ENCODE measurements at regions not wholly inside any gene's neighbourhood (a gene's known extent, or its start where the extent isn't known, plus 50 kb on each side); places are given as distances from the start of the nearest gene placed in this dataset.

GRCh38 chr18:70621710-70622109, 332.9 kb downstream of the SOCS6 start:
- peaks cover 19% of the 10 kb centered on the region for H3K27me3 Mint-ChIP-seq (ENCODE audit: low read depth)
- TF ChIP-seq CTCF (IDR thresholded peaks at IDR 0.05; ENCODE audit: unreplicated experiment) = no peak
- no peaks in the 10 kb centered on the region for H3K9me3 Mint-ChIP-seq
- DNase-seq (ENCODE audit: low spot score in 2 of 2, unreplicated experiment in 2 of 2) = no peak
- no peak overlapping the region for H3K4me3 Mint-ChIP-seq
- no peaks in the 10 kb centered on the region for H3K4me1 Mint-ChIP-seq
- no peaks in the 10 kb centered on the region for H3K36me3 Mint-ChIP-seq
- no peak overlapping the region for H3K27ac Mint-ChIP-seq

- no peak for DNase-seq (ENCODE audit: low spot score in 2 of 2, unreplicated experiment in 2 of 2)
- Mint-ChIP-seq H3K27ac (no peak overlapping the region), H3K27me3 (ENCODE audit: low read depth) (peaks cover 19% of the 10 kb centered on the region), H3K4me3 (no peak overlapping the region), H3K4me1 (no peaks in the 10 kb centered on the region), H3K9me3 (peaks cover 3% of the 10 kb centered on the region), H3K36me3 (no peaks in the 10 kb centered on the region)
- no peak for TF ChIP-seq CTCF (IDR thresholded peaks at IDR 0.05; ENCODE audit: unreplicated experiment)
Observed at GRCh38 chr18:70620837-70621612, 332.2 kb downstream of the SOCS6 start.

- Mint-ChIP-seq H3K36me3 (no peaks in the 10 kb centered on the region), H3K9me3 (peaks cover 9% of the 10 kb centered on the region), H3K27me3 (ENCODE audit: low read depth) (peaks cover 10% of the 10 kb centered on the region), H3K4me3 (no peak overlapping the region), H3K4me1 (no peaks in the 10 kb centered on the region), H3K27ac (no peak overlapping the region)
- DNase-seq (ENCODE audit: low spot score in 2 of 2, unreplicated experiment in 2 of 2) = no peak
- TF ChIP-seq CTCF (IDR thresholded peaks at IDR 0.05; ENCODE audit: unreplicated experiment) = no peak
Observed at GRCh38 chr18:70617020-70617763, 328.3 kb downstream of the SOCS6 start.

GRCh38 chr18:70600225-70600925, 311.5 kb downstream of the SOCS6 start:
- Mint-ChIP-seq H3K9me3 (no peaks in the 10 kb centered on the region), H3K27ac (no peak overlapping the region), H3K4me3 (no peak overlapping the region), H3K36me3 (no peaks in the 10 kb centered on the region), H3K27me3 (ENCODE audit: low read depth) (peaks cover 12% of the 10 kb centered on the region), H3K4me1 (no peaks in the 10 kb centered on the region)
- no peak for TF ChIP-seq CTCF (IDR thresholded peaks at IDR 0.05; ENCODE audit: unreplicated experiment)
- DNase-seq (ENCODE audit: low spot score in 2 of 2, unreplicated experiment in 2 of 2) = no peak

- no peak for DNase-seq (ENCODE audit: low spot score in 2 of 2, unreplicated experiment in 2 of 2)
- no peaks in the 10 kb centered on the region for H3K4me1 Mint-ChIP-seq
- no peaks in the 10 kb centered on the region for H3K9me3 Mint-ChIP-seq
- H3K4me3 Mint-ChIP-seq = no peak overlapping the region
- H3K27ac Mint-ChIP-seq = no peak overlapping the region
- TF ChIP-seq CTCF (IDR thresholded peaks at IDR 0.05; ENCODE audit: unreplicated experiment) = no peak
- no peaks in the 10 kb centered on the region for H3K36me3 Mint-ChIP-seq
- peaks cover 14% of the 10 kb centered on the region for H3K27me3 Mint-ChIP-seq (ENCODE audit: low read depth)
Observed at GRCh38 chr18:70598406-70598805, 309.6 kb downstream of the SOCS6 start.
